GM10266 (cell line): ENCODE measurements at regions not wholly inside any gene's neighbourhood (a gene's known extent, or its start where the extent isn't known, plus 50 kb on each side); places are given as distances from the start of the nearest gene placed in this dataset.

Experiments
- DNase-seq: peaks from one replicate; pipeline ENCODE4 v3.0.0; 2012; ENCODE audit errors: extremely low spot score
- CTCF ChIP-seq: IDR thresholded peaks from 2 replicates; pipeline ENCODE4 v1.5.1; 2012; ENCODE audit warnings: mild to moderate bottlenecking, low read depth; ENCODE audit not compliant: control insufficient read depth, insufficient read depth; ENCODE audit errors: missing control alignments

GRCh38 chr21:41111681-41112080, 56.3 kb upstream of the BACE2 start:
- no peak for TF ChIP-seq CTCF

GRCh38 chr21:41112740-41113692, 54.9 kb upstream of the BACE2 start:
- no peak for DNase-seq

More at GRCh38 chr21:41111681-41112080, 56.3 kb upstream of the BACE2 start:
- DNase-seq, result no peak

GRCh38 chr21:41115851-41116250, 52.1 kb upstream of the BACE2 start:
- TF ChIP-seq CTCF, result no peak
- DNase-seq, result no peak

More at GRCh38 chr21:41112740-41113692, 54.9 kb upstream of the BACE2 start:
- TF ChIP-seq CTCF, result no peak
